CD8-positive, alpha-beta memory T cell (primary cell): ENCODE measurements at regions not wholly inside any gene's neighbourhood (a gene's known extent, or its start where the extent isn't known, plus 50 kb on each side); places are given as distances from the start of the nearest gene placed in this dataset.

Source experiments
- CTCF ChIA-PET: fragments of 350-600 bp; sonication (Branson Sonifier 250); formaldehyde crosslinking; loops from one replicate; lab custom pipeline; 2021; ENCODE audit warnings: antibody characterized with exemption; lab: Charles Lee
- POLR2A ChIA-PET: fragments of 350-600 bp; sonication (Branson Sonifier 250); formaldehyde crosslinking; loops from one replicate; lab custom pipeline; 2021; ENCODE audit warnings: antibody characterized with exemption; lab: Charles Lee
- DNase-seq, 5 donors: peaks; one replicate each; pipeline versions ENCODE4 v3.0.0 to v3.0.0-alpha.2; 2020 to 2022; ENCODE audit warnings: mixed read lengths in 1 of 5
- H3K27ac ChIP-seq: one replicate; pipeline ENCODE4 v1.7.0; 2013; ENCODE audit warnings: low read depth, mild to moderate bottlenecking, low read length, moderate library complexity
- H3K27me3 ChIP-seq: 2 replicates; pipeline ENCODE4 v1.7.0; 2013; ENCODE audit warnings: low read length, mild to moderate bottlenecking; ENCODE audit not compliant: insufficient read depth, poor library complexity, severe bottlenecking
- H3K36me3 ChIP-seq: 2 replicates; pipeline ENCODE4 v1.7.0; 2013; ENCODE audit warnings: mild to moderate bottlenecking, low read length, moderate library complexity; ENCODE audit not compliant: insufficient read depth
- H3K4me1 ChIP-seq: 2 replicates; pipeline ENCODE4 v1.7.0; 2013; ENCODE audit warnings: mild to moderate bottlenecking, low read length, moderate library complexity; ENCODE audit not compliant: insufficient read depth
- H3K4me3 ChIP-seq: 2 replicates; pipeline ENCODE4 v1.7.0; 2013; ENCODE audit warnings: mild to moderate bottlenecking, low read length
- H3K9me3 ChIP-seq: 2 replicates; pipeline ENCODE4 v1.7.0; 2013; ENCODE audit warnings: mild to moderate bottlenecking, low read length
- H3K27ac Mint-ChIP-seq, 8 donors: one replicate each; pipeline ENCODE4 v1.8.0; 2020 to 2021; ENCODE audit warnings: mixed read lengths in 8 of 8, mild to moderate bottlenecking in 6 of 8, inconsistent platforms in 3 of 8, moderate library complexity in 3 of 8
- H3K27me3 Mint-ChIP-seq, 2 donors: one replicate each; pipeline ENCODE4 v1.8.0; 2020 to 2021; ENCODE audit warnings: mixed read lengths in 2 of 2, mild to moderate bottlenecking in 1 of 2, moderate library complexity in 1 of 2
- H3K36me3 Mint-ChIP-seq, 3 donors: one replicate each; pipeline ENCODE4 v1.8.0; 2020 to 2021; ENCODE audit warnings: mixed read lengths in 3 of 3, inconsistent platforms in 1 of 3, mild to moderate bottlenecking in 1 of 3
- H3K4me1 Mint-ChIP-seq, 3 donors: one replicate each; pipeline ENCODE4 v1.8.0; 2020 to 2021; ENCODE audit warnings: mixed read lengths in 3 of 3, inconsistent platforms in 1 of 3, mild to moderate bottlenecking in 1 of 3
- H3K4me3 Mint-ChIP-seq, 7 donors: one replicate each; pipeline ENCODE4 v1.8.0; 2020 to 2021; ENCODE audit warnings: mixed read lengths in 7 of 7, mild to moderate bottlenecking in 6 of 7, moderate library complexity in 4 of 7, inconsistent platforms in 2 of 7
- H3K9me3 Mint-ChIP-seq, 5 donors: one replicate each; pipeline ENCODE4 v1.8.0; 2020 to 2022; ENCODE audit warnings: mixed read lengths in 5 of 5, mild to moderate bottlenecking in 3 of 5, moderate library complexity in 2 of 5, inconsistent platforms in 1 of 5

DNA sequence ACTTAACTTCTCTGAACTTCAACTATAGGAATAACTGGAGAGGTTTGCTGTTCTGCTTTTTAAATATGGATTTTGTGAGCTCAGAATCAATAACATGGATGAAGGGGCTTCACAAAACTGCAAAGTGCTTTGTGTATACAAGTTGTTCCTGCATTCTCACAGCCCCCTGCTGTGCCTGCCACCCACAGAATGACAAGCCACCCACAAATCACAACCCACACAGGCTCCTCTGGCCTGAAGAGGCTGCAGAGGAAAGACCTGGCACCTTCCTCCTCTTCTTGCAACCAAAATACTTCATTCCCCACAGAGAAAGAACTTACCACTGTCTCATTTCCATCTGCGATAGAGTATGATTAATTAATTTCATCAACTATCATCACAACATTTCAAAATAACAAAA is 106.7 kb upstream of the NHSL1 start:
- Histone ChIP-seq H3K4me1 (no peaks in the 10 kb centered on the region), H3K4me3 (no peak overlapping the region), H3K36me3 (no peaks in the 10 kb centered on the region), H3K9me3 (no peaks in the 10 kb centered on the region), H3K27me3 (no peaks in the 10 kb centered on the region), H3K27ac (no peak overlapping the region)
- no peaks in the 10 kb centered on the region for H3K9me3 Mint-ChIP-seq
- no peak overlapping the region for H3K27ac Mint-ChIP-seq
- H3K27me3 Mint-ChIP-seq, result peaks cover 16 to 61% of the 10 kb centered on the region in 2 donors
- POLR2A ChIA-PET, result no interaction called here
- CTCF ChIA-PET, result interaction anchor here (0.9 to 2.3 kb wide), 2 partner anchors 15 to 17 kb away, joined by 4 to 6 read pairs; no protein-coding TSS in a partner anchor
- H3K4me1 Mint-ChIP-seq, result no peaks in the 10 kb centered on the region
- DNase-seq, result no peak
- no peak overlapping the region for H3K4me3 Mint-ChIP-seq
- H3K36me3 Mint-ChIP-seq, result no peaks in the 10 kb centered on the region

DNA sequence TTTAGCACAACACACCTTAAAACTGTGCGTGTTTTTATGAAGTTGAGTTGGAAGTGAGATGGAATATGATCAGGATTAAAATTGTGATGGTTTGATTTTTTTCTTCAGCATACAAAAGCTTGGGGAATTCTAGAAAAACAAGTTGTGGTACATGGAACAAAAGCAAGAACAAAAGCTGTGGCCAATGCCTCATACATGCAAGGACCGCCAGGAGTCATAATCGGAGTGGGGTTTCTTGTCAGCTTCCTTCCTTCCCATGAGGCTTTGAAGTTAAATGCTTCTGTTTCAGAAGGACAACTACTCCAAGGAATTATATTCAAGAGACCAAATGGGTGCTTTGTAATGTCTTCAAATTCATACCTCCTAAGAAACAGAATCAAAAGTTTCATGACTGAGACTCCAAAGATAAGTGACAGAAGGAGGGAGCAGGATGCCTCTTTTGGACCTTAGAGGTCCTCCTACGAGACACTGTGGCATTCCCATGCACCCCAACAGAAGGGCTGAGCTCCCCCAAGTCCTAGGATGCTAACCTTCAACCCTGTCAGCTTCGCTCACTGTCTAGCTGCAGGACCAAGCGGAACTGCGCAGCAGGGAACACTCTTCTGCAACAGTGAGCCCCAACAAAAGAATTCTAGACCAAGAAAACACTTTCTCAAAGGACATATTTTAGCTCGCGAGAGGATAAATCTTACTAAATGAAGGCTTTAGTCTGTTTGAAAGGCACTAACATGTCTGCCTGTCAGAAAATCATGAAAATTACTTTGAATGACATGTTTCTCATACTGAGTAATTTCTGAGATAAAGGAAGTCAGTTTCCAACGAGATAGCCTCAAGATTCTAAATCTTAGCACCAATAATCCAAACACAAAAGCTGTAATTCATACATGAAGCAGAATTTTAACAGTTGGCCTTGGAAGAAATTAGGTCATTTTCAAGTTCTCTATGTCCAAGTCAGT is 108.5 kb upstream of the NHSL1 start:
- Mint-ChIP-seq H3K4me1 (no peaks in the 10 kb centered on the region), H3K27me3 (peaks cover 12 to 52% of the 10 kb centered on the region in 2 donors), H3K9me3 (no peaks in the 10 kb centered on the region), H3K27ac (peak overlapping the region in 1 of 8 donors; percentile 36), H3K36me3 (no peaks in the 10 kb centered on the region), H3K4me3 (no peak overlapping the region)
- DNase-seq, result no peak
- no peak overlapping the region for H3K27ac ChIP-seq
- H3K36me3 ChIP-seq, result no peaks in the 10 kb centered on the region
- no peaks in the 10 kb centered on the region for H3K4me1 ChIP-seq
- ChIA-PET POLR2A (no interaction called here), CTCF (interaction anchor here (2.3 kb wide), 1 partner anchor 19 kb away, joined by 6 read pairs; no protein-coding TSS in a partner anchor)
- H3K27me3 ChIP-seq, result no peaks in the 10 kb centered on the region
- H3K9me3 ChIP-seq, result no peaks in the 10 kb centered on the region
- H3K4me3 ChIP-seq, result no peak overlapping the region

DNA sequence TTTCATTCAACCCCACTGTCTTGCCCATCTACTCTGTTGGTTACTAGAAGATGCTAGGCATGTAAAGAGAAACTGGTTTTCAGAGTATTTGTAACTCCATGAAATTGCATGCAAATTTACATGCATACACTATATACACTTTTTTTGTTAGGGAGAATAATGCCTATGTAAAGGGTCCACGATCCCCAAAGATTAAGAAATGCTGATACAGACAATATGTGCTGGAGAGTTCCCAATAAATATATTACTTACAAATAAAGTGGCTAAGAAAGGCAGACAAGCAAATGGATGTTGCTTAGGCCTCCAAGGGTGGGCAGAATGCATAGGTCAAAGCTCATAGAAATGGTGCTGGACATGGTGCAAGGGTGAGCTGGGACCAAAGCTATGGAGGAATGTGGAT is 109.6 kb upstream of the NHSL1 start:
- no peak overlapping the region for H3K27ac Mint-ChIP-seq
- no peaks in the 10 kb centered on the region for H3K36me3 ChIP-seq
- H3K9me3 ChIP-seq, result no peaks in the 10 kb centered on the region
- no peaks in the 10 kb centered on the region for H3K9me3 Mint-ChIP-seq
- no peaks in the 10 kb centered on the region for H3K4me1 Mint-ChIP-seq
- no peak for DNase-seq
- ChIA-PET CTCF (no interaction called here), POLR2A (no interaction called here)
- H3K4me3 ChIP-seq, result no peak overlapping the region
- no peaks in the 10 kb centered on the region for H3K36me3 Mint-ChIP-seq
- H3K4me1 ChIP-seq, result no peaks in the 10 kb centered on the region
- peaks cover 11 to 43% of the 10 kb centered on the region in 2 donors for H3K27me3 Mint-ChIP-seq
- no peaks in the 10 kb centered on the region for H3K27me3 ChIP-seq
- H3K4me3 Mint-ChIP-seq, result no peak overlapping the region
- no peak overlapping the region for H3K27ac ChIP-seq

DNA sequence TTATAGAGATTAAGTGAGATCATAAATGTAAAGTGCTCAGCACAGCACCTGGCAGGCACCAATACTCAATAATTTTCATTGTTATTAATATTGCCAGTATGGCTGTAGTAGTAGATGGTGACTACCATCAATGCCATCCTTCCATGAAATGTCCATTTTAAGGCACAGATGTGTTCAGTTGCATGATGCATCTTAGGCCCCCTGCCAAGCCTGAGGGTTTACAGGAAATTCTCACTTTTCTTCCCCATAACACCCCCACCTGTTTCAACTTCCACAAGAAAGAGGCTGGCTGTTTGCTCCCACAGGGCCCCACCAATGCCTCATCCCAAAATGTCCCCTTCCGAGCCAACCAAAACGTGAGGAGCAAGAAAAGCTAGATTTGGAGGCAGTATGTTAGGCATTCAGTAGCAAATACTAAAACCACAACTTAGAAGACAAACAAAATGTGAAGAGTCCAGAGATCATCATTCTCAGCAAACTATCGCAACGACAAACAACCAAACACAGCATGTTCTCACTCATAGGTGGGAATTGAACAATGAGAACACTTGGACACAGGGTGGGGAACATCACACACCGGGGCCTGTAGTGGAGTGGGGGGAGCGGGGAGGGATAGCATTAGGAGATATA is 110.6 kb upstream of the NHSL1 start:
- ChIA-PET CTCF (no interaction called here), POLR2A (no interaction called here)
- H3K4me3 ChIP-seq, result no peak overlapping the region

DNA sequence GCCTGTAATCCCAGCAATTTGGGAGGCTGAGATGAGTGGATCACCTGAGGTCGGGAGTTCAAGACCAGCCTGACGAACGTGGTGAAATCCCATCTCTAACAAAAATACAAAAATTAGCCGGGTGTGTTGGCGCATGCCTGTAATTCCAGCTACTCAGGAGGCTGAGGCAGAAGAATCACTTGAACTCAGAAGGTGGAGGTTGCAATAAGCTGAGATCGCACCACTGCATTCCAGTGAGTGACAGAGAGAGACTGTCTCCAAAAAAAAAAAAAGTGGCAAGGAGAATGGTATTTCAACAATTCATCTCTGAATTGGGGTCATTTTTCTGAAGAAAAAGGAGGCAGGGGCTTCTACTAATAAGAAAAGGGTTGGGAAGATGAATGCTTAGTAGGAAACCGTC is 111.5 kb upstream of the NHSL1 start:
- no peaks in the 10 kb centered on the region for H3K9me3 ChIP-seq
- H3K4me1 ChIP-seq, result no peaks in the 10 kb centered on the region
- ChIA-PET POLR2A (no interaction called here), CTCF (no interaction called here)
- H3K36me3 ChIP-seq, result no peaks in the 10 kb centered on the region
- no peak overlapping the region for H3K27ac ChIP-seq
- Mint-ChIP-seq H3K9me3 (no peaks in the 10 kb centered on the region), H3K27me3 (peaks cover 11 to 33% of the 10 kb centered on the region in 2 donors), H3K4me3 (no peak overlapping the region), H3K36me3 (no peaks in the 10 kb centered on the region), H3K4me1 (no peaks in the 10 kb centered on the region), H3K27ac (no peak overlapping the region)
- H3K27me3 ChIP-seq, result peaks cover 3% of the 10 kb centered on the region
- no peak for DNase-seq
- no peak overlapping the region for H3K4me3 ChIP-seq

More for the DNA sequence above, 110.6 kb upstream of the NHSL1 start:
- Mint-ChIP-seq H3K9me3 (no peaks in the 10 kb centered on the region), H3K36me3 (no peaks in the 10 kb centered on the region), H3K4me3 (no peak overlapping the region), H3K27ac (no peak overlapping the region), H3K27me3 (peaks cover 11 to 37% of the 10 kb centered on the region in 2 donors), H3K4me1 (no peaks in the 10 kb centered on the region)
- no peaks in the 10 kb centered on the region for H3K9me3 ChIP-seq
- H3K27me3 ChIP-seq, result peaks cover 3% of the 10 kb centered on the region
- no peak overlapping the region for H3K27ac ChIP-seq
- DNase-seq, result no peak
- H3K4me1 ChIP-seq, result no peaks in the 10 kb centered on the region
- H3K36me3 ChIP-seq, result no peaks in the 10 kb centered on the region

DNA sequence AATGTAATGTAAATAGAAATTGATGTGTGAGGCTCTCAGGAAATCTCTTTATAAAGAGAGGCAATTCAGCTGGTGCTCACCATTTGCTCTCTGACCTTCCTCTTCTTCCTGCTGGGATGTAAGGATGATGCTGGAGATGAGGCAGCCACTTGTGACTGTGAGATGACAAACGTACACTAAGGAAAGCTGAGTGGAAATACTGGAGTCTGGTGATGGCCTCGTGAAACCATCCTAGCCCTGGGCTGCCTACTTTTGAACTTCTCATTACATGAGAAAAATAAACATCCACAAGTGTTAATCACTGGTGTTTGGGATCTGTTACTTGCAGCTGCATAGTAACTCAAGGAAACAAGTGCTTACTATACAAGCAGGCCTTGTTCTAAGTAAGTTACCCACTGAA is 114.9 kb upstream of the NHSL1 start:
- H3K27ac ChIP-seq, result no peak overlapping the region
- no peak overlapping the region for H3K27ac Mint-ChIP-seq
- no peak overlapping the region for H3K4me3 Mint-ChIP-seq
- no peaks in the 10 kb centered on the region for H3K36me3 Mint-ChIP-seq
- H3K4me1 ChIP-seq, result no peaks in the 10 kb centered on the region
- ChIA-PET CTCF (no interaction called here), POLR2A (no interaction called here)
- no peaks in the 10 kb centered on the region for H3K36me3 ChIP-seq
- H3K9me3 Mint-ChIP-seq, result no peaks in the 10 kb centered on the region
- peaks cover 2 to 10% of the 10 kb centered on the region in 2 donors for H3K27me3 Mint-ChIP-seq
- peaks cover 3% of the 10 kb centered on the region for H3K27me3 ChIP-seq
- no peaks in the 10 kb centered on the region for H3K9me3 ChIP-seq
- DNase-seq, result no peak
- H3K4me1 Mint-ChIP-seq, result no peaks in the 10 kb centered on the region
- H3K4me3 ChIP-seq, result no peak overlapping the region

DNA sequence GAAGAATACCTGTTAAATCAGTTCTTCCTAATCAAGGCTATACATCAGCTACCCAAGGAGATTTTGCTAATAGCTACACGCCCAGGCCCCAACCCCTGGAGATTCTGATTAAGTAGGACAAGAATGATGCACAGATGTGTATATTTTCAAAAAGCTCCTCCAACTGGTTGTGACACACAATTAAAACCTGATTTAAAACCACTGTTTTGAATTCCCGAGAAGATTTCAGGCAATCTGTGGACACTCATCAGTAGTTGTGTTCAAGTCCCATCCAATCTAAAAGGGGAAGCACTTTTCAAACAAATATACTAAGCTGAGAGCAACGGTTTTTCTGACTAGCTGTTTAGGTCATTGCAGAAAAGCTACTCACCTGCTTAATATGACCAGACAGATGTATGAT is 118.9 kb upstream of the NHSL1 start:
- no peaks in the 10 kb centered on the region for H3K9me3 Mint-ChIP-seq
- H3K4me1 Mint-ChIP-seq, result no peaks in the 10 kb centered on the region
- CTCF ChIA-PET, result no interaction called here

DNA sequence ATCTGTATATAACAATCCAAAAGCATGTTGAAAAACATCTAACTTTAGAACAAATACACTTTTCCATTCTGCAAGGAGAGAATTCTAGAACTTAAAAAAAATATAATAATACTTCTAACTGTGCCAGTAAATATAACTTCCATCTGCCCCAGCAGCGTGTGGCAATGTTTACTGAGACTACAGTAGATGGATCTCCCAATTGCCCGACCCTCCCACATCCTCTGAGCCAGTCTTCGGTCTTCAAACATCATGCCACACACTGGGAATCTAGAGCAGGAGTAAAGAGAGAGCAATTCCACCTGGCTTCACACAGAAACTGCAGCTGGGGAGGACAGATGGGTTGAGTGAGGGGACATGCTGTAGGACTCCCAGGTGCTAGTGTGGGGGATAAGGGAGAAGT is 121.3 kb upstream of the NHSL1 start:
- ChIA-PET POLR2A (no interaction called here), CTCF (no interaction called here)
- H3K9me3 Mint-ChIP-seq, result no peaks in the 10 kb centered on the region
- H3K4me3 ChIP-seq, result no peak overlapping the region
- no peak overlapping the region for H3K27ac Mint-ChIP-seq
- no peak for DNase-seq
- H3K36me3 Mint-ChIP-seq, result no peaks in the 10 kb centered on the region
- H3K4me1 Mint-ChIP-seq, result no peaks in the 10 kb centered on the region
- no peaks in the 10 kb centered on the region for H3K4me1 ChIP-seq
- H3K27me3 ChIP-seq, result no peaks in the 10 kb centered on the region
- H3K36me3 ChIP-seq, result no peaks in the 10 kb centered on the region
- H3K27me3 Mint-ChIP-seq, result peaks cover 0 to 1% of the 10 kb centered on the region in 2 donors
- H3K27ac ChIP-seq, result no peak overlapping the region
- no peak overlapping the region for H3K4me3 Mint-ChIP-seq
- H3K9me3 ChIP-seq, result no peaks in the 10 kb centered on the region

More for the DNA sequence above, 118.9 kb upstream of the NHSL1 start:
- H3K27me3 Mint-ChIP-seq, result peaks cover 1 to 5% of the 10 kb centered on the region in 2 donors
- H3K9me3 ChIP-seq, result no peaks in the 10 kb centered on the region
- no peak overlapping the region for H3K27ac Mint-ChIP-seq
- peaks cover 3% of the 10 kb centered on the region for H3K27me3 ChIP-seq
- H3K4me3 Mint-ChIP-seq, result no peak overlapping the region
- H3K36me3 ChIP-seq, result no peaks in the 10 kb centered on the region
- H3K4me3 ChIP-seq, result no peak overlapping the region
- DNase-seq, result no peak
- no peaks in the 10 kb centered on the region for H3K36me3 Mint-ChIP-seq
- POLR2A ChIA-PET, result no interaction called here
- H3K4me1 ChIP-seq, result no peaks in the 10 kb centered on the region
- no peak overlapping the region for H3K27ac ChIP-seq
